ENCODE measurements at regions not wholly inside any gene's neighbourhood (a gene's known extent, or its start where the extent isn't known, plus 50 kb on each side); places are given as distances from the start of the nearest gene placed in this dataset.

- TF ChIP-seq POLR2A (IDR thresholded peaks at IDR 0.05) (no peak), CTCF (IDR thresholded peaks at IDR 0.05) (no peak)
Measured at GRCh38 chr10:64745565-64745964, 1224.4 kb downstream of the REEP3 start.

Measured in Peyer's patch (tissue), 4 donors.